Heart left ventricle (tissue), 13 donors: ENCODE measurements at regions not wholly inside any gene's neighbourhood (a gene's known extent, or its start where the extent isn't known, plus 50 kb on each side); places are given as distances from the start of the nearest gene placed in this dataset.

Source experiments
- POLR2A ChIP-seq, 2 donors: fragments of 450-650 bp; IDR thresholded peaks; one replicate each; pipeline ENCODE4 v1.6.1; 2017; ENCODE audit warnings: antibody characterized with exemption in 2 of 2, mild to moderate bottlenecking in 2 of 2, moderate library complexity in 2 of 2
- TF ChIP-seq, protein P1 (sequence below), 12 donors: fragments of 200-600 bp; sonication (generic) in 4 of 12; IDR thresholded peaks; one replicate each; pipeline versions ENCODE4 v1.5.0 to v1.8.0; 2018 to 2022; ENCODE audit warnings: antibody characterized with exemption in 12 of 12, mild to moderate bottlenecking in 5 of 12
- donor health status: ischemic (EF 13 %, LVEDD 7.1; RV severe dilation, severe dysfunction).
- donor health status: DM: no; HTN: yes; CAD: no.
- donor health status: DM: no; HTN: no; CAD: no.
- donor health status: ischemic (EF 25% LVEDD 6.9; RV normal size, moderate dysfunction).
- donor health status: ischemic (EF 25% LVEDD 5.7; RV mildly dilated, moderate dysfunction).
- donor health status: ischemic (EF 35%, LVEDD 5.7; RV mildly dilated, moderate dysfunction).
- donor health status: nonischemic (EF 11% LVEDD 7.7; RV severe dilation, severe dysfunction).
- donor health status: DM: yes; HTN: yes; CAD: no.
- donor health status: PGD.
- donor health status: ischemic (EF 29% LVEDD 5.4; RV normal size, mild dysfunction).
- donor health status: nonischemic (EF 23%, LVEDD 6.1; RV moderate dilation, normal function).

DNA sequence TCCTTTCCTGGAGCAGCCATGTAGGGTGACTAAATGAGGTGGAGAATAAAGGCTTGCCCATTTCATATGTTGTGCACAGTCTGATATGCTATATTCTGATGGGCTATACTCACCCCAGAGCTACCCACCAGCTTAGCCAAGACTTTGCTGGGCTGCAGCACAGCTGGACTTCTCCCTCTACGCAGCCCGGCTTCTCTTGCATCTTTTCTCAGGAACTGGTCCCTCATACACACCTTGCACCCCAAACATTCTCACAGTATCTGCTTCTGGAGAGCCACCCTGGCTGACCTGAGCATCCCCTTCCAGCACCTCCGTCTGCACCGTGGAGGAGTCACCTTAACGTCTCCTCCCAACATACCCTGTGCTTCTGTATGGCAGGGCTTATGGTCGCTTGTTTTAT is 150.8 kb upstream of the PMEPA1 start:
- TF ChIP-seq, protein P1, sequence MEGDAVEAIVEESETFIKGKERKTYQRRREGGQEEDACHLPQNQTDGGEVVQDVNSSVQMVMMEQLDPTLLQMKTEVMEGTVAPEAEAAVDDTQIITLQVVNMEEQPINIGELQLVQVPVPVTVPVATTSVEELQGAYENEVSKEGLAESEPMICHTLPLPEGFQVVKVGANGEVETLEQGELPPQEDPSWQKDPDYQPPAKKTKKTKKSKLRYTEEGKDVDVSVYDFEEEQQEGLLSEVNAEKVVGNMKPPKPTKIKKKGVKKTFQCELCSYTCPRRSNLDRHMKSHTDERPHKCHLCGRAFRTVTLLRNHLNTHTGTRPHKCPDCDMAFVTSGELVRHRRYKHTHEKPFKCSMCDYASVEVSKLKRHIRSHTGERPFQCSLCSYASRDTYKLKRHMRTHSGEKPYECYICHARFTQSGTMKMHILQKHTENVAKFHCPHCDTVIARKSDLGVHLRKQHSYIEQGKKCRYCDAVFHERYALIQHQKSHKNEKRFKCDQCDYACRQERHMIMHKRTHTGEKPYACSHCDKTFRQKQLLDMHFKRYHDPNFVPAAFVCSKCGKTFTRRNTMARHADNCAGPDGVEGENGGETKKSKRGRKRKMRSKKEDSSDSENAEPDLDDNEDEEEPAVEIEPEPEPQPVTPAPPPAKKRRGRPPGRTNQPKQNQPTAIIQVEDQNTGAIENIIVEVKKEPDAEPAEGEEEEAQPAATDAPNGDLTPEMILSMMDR (IDR thresholded peaks at IDR 0.05): no peak
- TF ChIP-seq POLR2A (IDR thresholded peaks at IDR 0.05): no peak
